DOHH2 (cell line): ENCODE measurements at regions not wholly inside any gene's neighbourhood (a gene's known extent, or its start where the extent isn't known, plus 50 kb on each side); places are given as distances from the start of the nearest gene placed in this dataset.

Experiments used
- H3F3A ChIP-seq: fragments of 200-600 bp; sonication (generic), shearing (Covaris generic); 2 replicates; pipeline ENCODE4 v1.6.0; 2016; ENCODE audit warnings: antibody characterized with exemption, mild to moderate bottlenecking; ENCODE audit not compliant: control insufficient read depth, insufficient read depth
- H3K27ac ChIP-seq: fragments of 200-600 bp; sonication (generic); 2 replicates; pipeline ENCODE4 v1.5.1; 2014; ENCODE audit warnings: low read depth, mild to moderate bottlenecking, low read length, moderate library complexity
- H3K27me3 ChIP-seq: fragments of 200-600 bp; sonication (generic); 2 replicates; pipeline ENCODE4 v1.6.1; 2014; ENCODE audit warnings: mild to moderate bottlenecking, low read length, mixed read lengths; ENCODE audit not compliant: control insufficient read depth
- H3K36me3 ChIP-seq: fragments of 200-600 bp; sonication (generic); 2 replicates; pipeline ENCODE4 v1.6.1; 2014; ENCODE audit warnings: mild to moderate bottlenecking, low read length, moderate library complexity, mixed read lengths; ENCODE audit not compliant: control insufficient read depth
- H3K4me1 ChIP-seq: fragments of 200-600 bp; sonication (generic); 2 replicates; pipeline ENCODE4 v1.6.1; 2014; ENCODE audit warnings: mild to moderate bottlenecking, low read length, mixed read lengths; ENCODE audit not compliant: control insufficient read depth
- H3K4me2 ChIP-seq: fragments of 200-600 bp; sonication (generic); 2 replicates; pipeline ENCODE4 v1.6.0; 2014; ENCODE audit warnings: mild to moderate bottlenecking, low read length, moderate library complexity
- H3K4me3 ChIP-seq: fragments of 200-600 bp; sonication (generic); 2 replicates; pipeline ENCODE4 v1.5.1; 2014; ENCODE audit warnings: mild to moderate bottlenecking, low read length, mixed read lengths
- H3K79me2 ChIP-seq: fragments of 200-600 bp; sonication (generic); 2 replicates; pipeline ENCODE4 v1.6.1; 2014; ENCODE audit warnings: mild to moderate bottlenecking, low read length, mixed read lengths; ENCODE audit not compliant: control insufficient read depth
- H3K9me2 ChIP-seq: fragments of 200-600 bp; sonication (generic); replicated peaks from 2 replicates; pipeline ENCODE4 v1.6.1; 2014; ENCODE audit warnings: mild to moderate bottlenecking, low read length, mixed read lengths; ENCODE audit not compliant: control insufficient read depth
- H3K9me3 ChIP-seq: fragments of 200-600 bp; sonication (generic); 2 replicates; pipeline ENCODE4 v1.6.1; 2014; ENCODE audit warnings: antibody characterized with exemption, low read length, mixed read lengths; ENCODE audit not compliant: control insufficient read depth, insufficient read depth
- H4K20me1 ChIP-seq: fragments of 200-600 bp; sonication (generic); 2 replicates; pipeline ENCODE4 v1.6.0; 2014; ENCODE audit warnings: low read depth, mild to moderate bottlenecking, antibody characterized with exemption, low read length, moderate library complexity; ENCODE audit not compliant: control insufficient read depth, insufficient read depth
- CTCF ChIP-seq: fragments of 200-600 bp; sonication (generic); IDR thresholded peaks from one replicate; pipeline ENCODE4 v1.5.1; 2014; ENCODE audit warnings: antibody characterized with exemption, mild to moderate bottlenecking, low read depth, low read length; ENCODE audit not compliant: poor library complexity, severe bottlenecking
- EZH2phosphoT487 ChIP-seq: fragments of 200-600 bp; sonication (generic); IDR thresholded peaks from 2 replicates; pipeline ENCODE4 v1.6.1; 2017; ENCODE audit warnings: borderline replicate concordance, mild to moderate bottlenecking, antibody characterized with exemption, low read length, moderate library complexity, mixed read lengths

- no peaks in the 10 kb centered on the region for H3F3A ChIP-seq
- H3K27ac ChIP-seq = no peak overlapping the region
- H3K4me3 ChIP-seq = no peak overlapping the region
- H3K4me2 ChIP-seq = no peak overlapping the region
- no peaks in the 10 kb centered on the region for H3K9me2 ChIP-seq
- TF ChIP-seq CTCF = no peak
- no peaks in the 10 kb centered on the region for H3K79me2 ChIP-seq
- no peaks in the 10 kb centered on the region for H3K27me3 ChIP-seq
- no peaks in the 10 kb centered on the region for H3K4me1 ChIP-seq
- no peaks in the 10 kb centered on the region for H4K20me1 ChIP-seq
- H3K9me3 ChIP-seq = no peaks in the 10 kb centered on the region
- no peaks in the 10 kb centered on the region for H3K36me3 ChIP-seq
Measured at GRCh38 chr20:58040447-58041290, 187.8 kb downstream of the ANKRD60 start.

- Histone ChIP-seq H3K27ac (no peak overlapping the region), H3K4me3 (no peak overlapping the region)
- no peak for TF ChIP-seq EZH2phosphoT487
- TF ChIP-seq CTCF = no peak
Measured at GRCh38 chr20:58039274-58040092, 189.0 kb downstream of the ANKRD60 start.

DNA sequence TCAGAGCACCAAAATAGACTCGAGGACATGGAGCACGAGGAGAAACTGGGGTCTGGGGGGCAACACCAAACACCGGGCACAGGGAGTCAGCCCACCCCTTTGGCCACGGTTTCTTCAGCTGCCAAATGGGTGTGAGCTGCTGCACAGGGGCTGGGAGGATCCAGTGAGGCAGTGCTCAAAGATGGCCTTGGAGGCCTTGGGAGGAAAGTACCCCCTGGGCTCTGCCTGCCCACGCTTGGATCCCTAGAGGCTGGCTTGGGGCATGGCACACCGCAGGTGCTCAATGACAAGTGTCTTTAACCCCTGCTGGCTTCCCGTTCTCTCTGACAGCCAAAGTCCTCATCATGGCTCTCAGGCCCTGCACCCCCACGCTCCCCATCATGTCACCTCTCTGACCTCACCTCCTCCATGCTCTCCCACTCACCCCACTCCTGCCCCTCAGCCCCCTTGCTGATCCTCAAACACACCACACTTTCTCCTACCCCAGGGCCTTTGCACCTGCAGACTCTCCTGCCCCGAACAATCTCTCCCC lies 190.3 kb downstream of the ANKRD60 start:
- Histone ChIP-seq H3K9me3 (no peaks in the 10 kb centered on the region), H3K79me2 (no peaks in the 10 kb centered on the region), H3K9me2 (no peaks in the 10 kb centered on the region), H3F3A (no peaks in the 10 kb centered on the region), H3K4me2 (no peak overlapping the region), H3K27me3 (no peaks in the 10 kb centered on the region), H3K27ac (no peak overlapping the region), H3K36me3 (no peaks in the 10 kb centered on the region), H3K4me3 (no peak overlapping the region), H4K20me1 (no peaks in the 10 kb centered on the region), H3K4me1 (no peaks in the 10 kb centered on the region)
- TF ChIP-seq EZH2phosphoT487 (no peak), CTCF (no peak)

More at GRCh38 chr20:58039274-58040092, 189.0 kb downstream of the ANKRD60 start:
- no peaks in the 10 kb centered on the region for H3K9me3 ChIP-seq
- H4K20me1 ChIP-seq = no peaks in the 10 kb centered on the region
- H3F3A ChIP-seq = no peaks in the 10 kb centered on the region
- H3K4me1 ChIP-seq = no peaks in the 10 kb centered on the region
- H3K4me2 ChIP-seq = no peak overlapping the region
- no peaks in the 10 kb centered on the region for H3K36me3 ChIP-seq
- no peaks in the 10 kb centered on the region for H3K27me3 ChIP-seq
- H3K9me2 ChIP-seq = no peaks in the 10 kb centered on the region
- no peaks in the 10 kb centered on the region for H3K79me2 ChIP-seq
